Endothelial cell of umbilical vein (primary cell): ENCODE measurements at regions not wholly inside any gene's neighbourhood (a gene's known extent, or its start where the extent isn't known, plus 50 kb on each side); places are given as distances from the start of the nearest gene placed in this dataset.

Experiments
- BruUV-seq: library from RNA; stranded (reverse); fragments of 400-500 nt; replicated peaks from 2 replicates; lab custom pipeline; 2021; lab: Mats Ljungman, UMichigan
- CTCF ChIA-PET: fragments of 300-600, 350-600 bp; sonication (Branson Sonifier 250); formaldehyde crosslinking; loops from one replicate; lab custom pipeline; 2021; ENCODE audit warnings: antibody characterized with exemption, inconsistent platforms; lab: Charles Lee
- POLR2A ChIA-PET: fragments of 300-600, 350-600 bp; sonication (Branson Sonifier 250); formaldehyde crosslinking; loops from one replicate; lab custom pipeline; 2021; ENCODE audit warnings: antibody characterized with exemption, inconsistent platforms; lab: Charles Lee
- DNase-seq: peaks from one replicate; pipeline ENCODE4 v3.0.0-alpha.2; 2011; ENCODE audit warnings: low read depth, low spot score
- FAIRE-seq: peaks from 2 replicates; lab custom pipeline; 2011; peaks lifted over from hg19 to GRCh38; lab: Jason Lieb, UNC
- H2AFZ ChIP-seq: 2 replicates; pipeline ENCODE4 v1.6.0; 2012; ENCODE audit warnings: low read depth, low read length, control low read depth, inconsistent platforms
- H3K27ac ChIP-seq: 2 replicates; pipeline ENCODE4 v1.5.1; 2011; ENCODE audit warnings: low read depth, mild to moderate bottlenecking, control low read depth, low read length, moderate library complexity; ENCODE audit not compliant: insufficient read depth
- H3K27me3 ChIP-seq, 2 experiments: 2 replicates each; pipeline versions ENCODE4 v1.6.0 to v1.6.1; 2011; ENCODE audit warnings: low read length in 2 of 2, mixed read lengths in 1 of 2; ENCODE audit not compliant: control insufficient read depth in 2 of 2, insufficient read depth in 2 of 2
- H3K36me3 ChIP-seq, 2 experiments: 2 replicates in 1 of 2; 3 replicates in 1 of 2; pipeline ENCODE4 v1.5.1; 2011; ENCODE audit warnings: low read length in 2 of 2, mild to moderate bottlenecking in 1 of 2, moderate library complexity in 1 of 2; ENCODE audit not compliant: control insufficient read depth in 2 of 2, insufficient read depth in 2 of 2; ENCODE audit errors: extremely low read depth in 1 of 2
- H3K4me1 ChIP-seq: 3 replicates; pipeline ENCODE4 v1.5.1; 2011; ENCODE audit warnings: mild to moderate bottlenecking, low read length; ENCODE audit not compliant: control insufficient read depth, insufficient read depth; ENCODE audit errors: extremely low read depth
- H3K4me2 ChIP-seq: 2 replicates; pipeline ENCODE4 v1.6.1; 2011; ENCODE audit warnings: low read length, control low read depth, mixed read lengths; ENCODE audit not compliant: insufficient read depth
- H3K4me3 ChIP-seq, 3 experiments: fragments of 200-600 bp in 1 of 3; sonication (generic), shearing (Covaris generic) in 1 of 3; replicated peaks in 1 of 3; 2 replicates each; pipeline ENCODE4 v1.5.1; 2011 to 2016; ENCODE audit warnings: control low read depth in 3 of 3, low read length in 3 of 3, mild to moderate bottlenecking in 2 of 3, inconsistent platforms in 1 of 3, low read depth in 1 of 3, moderate library complexity in 1 of 3; ENCODE audit not compliant: insufficient read depth in 1 of 3
- H3K79me2 ChIP-seq: 2 replicates; pipeline ENCODE4 v1.6.0; 2012; ENCODE audit warnings: low read length, inconsistent platforms; ENCODE audit not compliant: control insufficient read depth, insufficient read depth
- H3K9ac ChIP-seq: replicated peaks from 2 replicates; pipeline ENCODE3; 2011; ENCODE audit warnings: low read length, control low read depth; ENCODE audit not compliant: insufficient read depth; ENCODE audit errors: extremely low read depth
- H3K9me1 ChIP-seq: replicated peaks from 3 replicates; pipeline ENCODE4 v1.6.0; 2011; ENCODE audit warnings: mild to moderate bottlenecking, low read length; ENCODE audit not compliant: control insufficient read depth, insufficient read depth; ENCODE audit errors: extremely low read depth
- H3K9me3 ChIP-seq: replicated peaks from 2 replicates; pipeline ENCODE4 v1.5.1; 2012; ENCODE audit warnings: low read length, inconsistent platforms; ENCODE audit not compliant: control insufficient read depth, insufficient read depth
- H4K20me1 ChIP-seq: replicated peaks from 2 replicates; pipeline ENCODE3; 2011; ENCODE audit warnings: mild to moderate bottlenecking, low read length; ENCODE audit not compliant: control insufficient read depth, insufficient read depth; ENCODE audit errors: extremely low read depth
- CTCF ChIP-seq, 2 donors: IDR thresholded peaks; 1 replicate in 1 of 2; 2 replicates in 1 of 2; pipeline ENCODE4 v1.5.1; 2011; ENCODE audit warnings: low read length in 2 of 2, mild to moderate bottlenecking in 2 of 2, moderate library complexity in 2 of 2, control low read depth in 1 of 2, inconsistent platforms in 1 of 2, low read depth in 1 of 2; ENCODE audit not compliant: insufficient read depth in 1 of 2; ENCODE audit errors: extremely low read depth in 1 of 2
- EZH2 ChIP-seq: IDR thresholded peaks from 2 replicates; pipeline ENCODE4 v1.6.1; 2012; ENCODE audit warnings: borderline replicate concordance, low read depth, mild to moderate bottlenecking, moderate library complexity, low read length, inconsistent platforms; ENCODE audit not compliant: severe bottlenecking
- GATA2 ChIP-seq: IDR thresholded peaks from 2 replicates; pipeline ENCODE4 v1.7.0; 2011; ENCODE audit warnings: low read depth, mild to moderate bottlenecking, moderate library complexity, mixed read lengths, low read length; ENCODE audit not compliant: insufficient read length, insufficient read depth
- POLR2A ChIP-seq: IDR thresholded peaks from 2 replicates; pipeline ENCODE4 v1.6.1; 2012; ENCODE audit warnings: low read depth, mild to moderate bottlenecking, control low read depth, low read length
- POLR2AphosphoS5 ChIP-seq: IDR thresholded peaks from 2 replicates; pipeline ENCODE4 v1.6.1; 2012; ENCODE audit warnings: low read depth, mild to moderate bottlenecking, control low read depth, low read length, moderate library complexity; ENCODE audit not compliant: insufficient read depth
- dilution Hi-C: fragments of 300-500 bp; cut with MboI; formaldehyde crosslinking; loops from one replicate; pipeline ENCODE4 v1.15.0; 2019; ENCODE audit warnings: low sequenced_read_pairs; ENCODE audit not compliant: extremely low pct_ligation_motif_present
- intact Hi-C: fragments of 100-400 bp; cut with micrococcal nuclease; formaldehyde crosslinking; loops from one replicate; pipeline ENCODE4 v1.10.0; 2022

GRCh38 chr18:28880856-28881255, 703.9 kb upstream of the CDH2 start:
- DNase-seq (no peak), FAIRE-seq (no peak)
- H3K27me3 ChIP-seq: no peaks in the 10 kb centered on the region
- no peak overlapping the region for H3K27ac ChIP-seq
- H3K4me3 ChIP-seq: no peak overlapping the region
- no peak overlapping the region for H3K9ac ChIP-seq
- no TSS peak for BruUV-seq
- ChIA-PET POLR2A (no interaction called here), CTCF (interaction anchor here (0.8 to 1.3 kb wide), 2 partner anchors 13 to 14 kb away, joined by 3 read pairs; no protein-coding TSS in a partner anchor)
- intact Hi-C loops (no loop called here), dilution Hi-C loops (no loop called here)
- H3K79me2 ChIP-seq: no peaks in the 10 kb centered on the region
- no peak overlapping the region for H2AFZ ChIP-seq
- H3K9me1 ChIP-seq: no peaks in the 10 kb centered on the region
- TF ChIP-seq CTCF (IDR thresholded peaks at IDR 0.05; ENCODE audit: extremely low read depth in 1 of 2, insufficient read depth in 1 of 2, low read depth in 1 of 2, low read length in 2 of 2) (no peak), POLR2AphosphoS5 (no peak), GATA2 (no peak), POLR2A (no peak)
- H3K4me2 ChIP-seq: no peak overlapping the region
- H3K4me1 ChIP-seq: no peaks in the 10 kb centered on the region
- H3K9me3 ChIP-seq: no peaks in the 10 kb centered on the region
- no peaks in the 10 kb centered on the region for H4K20me1 ChIP-seq
- no peaks in the 10 kb centered on the region for H3K36me3 ChIP-seq

- Histone ChIP-seq H3K9ac (no peak overlapping the region), H4K20me1 (no peaks in the 10 kb centered on the region), H3K9me1 (no peaks in the 10 kb centered on the region), H3K4me2 (no peak overlapping the region), H3K4me3 (no peak overlapping the region), H3K36me3 (no peaks in the 10 kb centered on the region), H3K79me2 (no peaks in the 10 kb centered on the region), H3K27me3 (no peaks in the 10 kb centered on the region), H3K9me3 (no peaks in the 10 kb centered on the region), H3K4me1 (no peaks in the 10 kb centered on the region), H3K27ac (no peak overlapping the region), H2AFZ (no peak overlapping the region)
- intact Hi-C loops (no loop called here), dilution Hi-C loops (no loop called here)
- FAIRE-seq: no peak
- CTCF ChIA-PET: interaction anchor here (1.0 kb wide), 1 partner anchor 8 kb away, joined by 3 read pairs; no protein-coding TSS in a partner anchor
- POLR2A ChIA-PET: no interaction called here
- no TSS peak for BruUV-seq
- DNase-seq: no peak
- TF ChIP-seq GATA2: no peak
- no peak for TF ChIP-seq POLR2AphosphoS5
- TF ChIP-seq EZH2: no peak
Observed at GRCh38 chr18:28875059-28875458, 698.1 kb upstream of the CDH2 start.
